SU-DHL-6 (cell line): ENCODE measurements at regions not wholly inside any gene's neighbourhood (a gene's known extent, or its start where the extent isn't known, plus 50 kb on each side); places are given as distances from the start of the nearest gene placed in this dataset.

Experiments used
- CTCF ChIP-seq: fragments of 200-600 bp; sonication (generic); IDR thresholded peaks from one replicate; pipeline ENCODE4 v1.5.1; 2017; ENCODE audit warnings: antibody characterized with exemption, mild to moderate bottlenecking, low read length, moderate library complexity; ENCODE audit not compliant: insufficient read depth, poor library complexity, severe bottlenecking
- EZH2phosphoT487 ChIP-seq: fragments of 200-600 bp; sonication (generic), shearing (Covaris generic); conservative IDR thresholded peaks from 2 replicates; pipeline ENCODE4 v1.6.1; 2018; ENCODE audit warnings: mild to moderate bottlenecking, antibody characterized with exemption, low read length, moderate library complexity, mixed read lengths

DNA sequence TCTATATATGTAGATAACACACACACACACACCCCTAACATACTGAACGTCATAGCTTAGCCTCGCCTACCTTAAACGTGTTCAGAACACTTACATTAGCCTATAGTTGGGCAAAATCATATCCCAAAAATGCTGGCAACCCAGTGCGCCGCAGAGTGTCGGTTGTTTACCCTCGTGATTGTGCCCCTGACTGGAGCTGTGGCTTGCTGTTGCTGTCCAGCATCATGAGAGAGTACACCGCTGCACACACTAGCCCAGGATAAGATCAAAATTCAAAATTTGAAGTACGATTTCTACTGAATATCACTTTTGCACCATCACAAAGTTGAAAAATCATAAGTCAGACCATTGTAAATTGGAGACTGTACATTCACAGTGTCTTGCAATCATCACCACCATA, 73.1 kb upstream of the COG2 start:
- TF ChIP-seq CTCF (no peak), EZH2phosphoT487 (no peak)
